ENCODE measurements at regions not wholly inside any gene's neighbourhood (a gene's known extent, or its start where the extent isn't known, plus 50 kb on each side); places are given as distances from the start of the nearest gene placed in this dataset.

- intact Hi-C loops (cut with DNase I, micrococcal nuclease) = no loop called here
- H3K9me3 Mint-ChIP-seq = peaks cover 13% of the 10 kb centered on the region
- no peaks in the 10 kb centered on the region for H3K27me3 ChIP-seq (ENCODE audit: control insufficient read depth in 1 of 2, insufficient read depth in 2 of 2, low read length in 2 of 2)
- no peaks in the 10 kb centered on the region for H3K36me3 ChIP-seq (ENCODE audit: insufficient read depth, low read length)
- TF ChIP-seq, protein P1, sequence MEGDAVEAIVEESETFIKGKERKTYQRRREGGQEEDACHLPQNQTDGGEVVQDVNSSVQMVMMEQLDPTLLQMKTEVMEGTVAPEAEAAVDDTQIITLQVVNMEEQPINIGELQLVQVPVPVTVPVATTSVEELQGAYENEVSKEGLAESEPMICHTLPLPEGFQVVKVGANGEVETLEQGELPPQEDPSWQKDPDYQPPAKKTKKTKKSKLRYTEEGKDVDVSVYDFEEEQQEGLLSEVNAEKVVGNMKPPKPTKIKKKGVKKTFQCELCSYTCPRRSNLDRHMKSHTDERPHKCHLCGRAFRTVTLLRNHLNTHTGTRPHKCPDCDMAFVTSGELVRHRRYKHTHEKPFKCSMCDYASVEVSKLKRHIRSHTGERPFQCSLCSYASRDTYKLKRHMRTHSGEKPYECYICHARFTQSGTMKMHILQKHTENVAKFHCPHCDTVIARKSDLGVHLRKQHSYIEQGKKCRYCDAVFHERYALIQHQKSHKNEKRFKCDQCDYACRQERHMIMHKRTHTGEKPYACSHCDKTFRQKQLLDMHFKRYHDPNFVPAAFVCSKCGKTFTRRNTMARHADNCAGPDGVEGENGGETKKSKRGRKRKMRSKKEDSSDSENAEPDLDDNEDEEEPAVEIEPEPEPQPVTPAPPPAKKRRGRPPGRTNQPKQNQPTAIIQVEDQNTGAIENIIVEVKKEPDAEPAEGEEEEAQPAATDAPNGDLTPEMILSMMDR (IDR thresholded peaks at IDR 0.05) = no peak
- no peak overlapping the region for H3K27ac ChIP-seq (ENCODE audit: low read depth in 1 of 2, low read length in 2 of 2)
- H3K9me3 ChIP-seq (ENCODE audit: control insufficient read depth in 1 of 2, insufficient read depth in 1 of 2, low read length in 2 of 2) = peaks cover 10 to 12% of the 10 kb centered on the region in 2 experiments
- H3K4me3 Mint-ChIP-seq = no peak overlapping the region
- H3K4me1 ChIP-seq (ENCODE audit: insufficient read depth, low read length) = no peaks in the 10 kb centered on the region
- H3K36me3 Mint-ChIP-seq (ENCODE audit: low read depth) = no peaks in the 10 kb centered on the region
- ChIA-PET CTCF (no interaction called here), POLR2A (no interaction called here)
- H3K4me3 ChIP-seq (ENCODE audit: low read length) = no peak overlapping the region
- DNase-seq (no peak), ATAC-seq (ENCODE audit: poor library complexity) (no peak)
- H3K27me3 Mint-ChIP-seq = no peaks in the 10 kb centered on the region
- H3K4me1 Mint-ChIP-seq (ENCODE audit: low read depth) = no peaks in the 10 kb centered on the region
- no peak overlapping the region for H3K27ac Mint-ChIP-seq
Observed at GRCh38 chr13:60850526-60850925, 453.5 kb downstream of the TDRD3 start.

DNA sequence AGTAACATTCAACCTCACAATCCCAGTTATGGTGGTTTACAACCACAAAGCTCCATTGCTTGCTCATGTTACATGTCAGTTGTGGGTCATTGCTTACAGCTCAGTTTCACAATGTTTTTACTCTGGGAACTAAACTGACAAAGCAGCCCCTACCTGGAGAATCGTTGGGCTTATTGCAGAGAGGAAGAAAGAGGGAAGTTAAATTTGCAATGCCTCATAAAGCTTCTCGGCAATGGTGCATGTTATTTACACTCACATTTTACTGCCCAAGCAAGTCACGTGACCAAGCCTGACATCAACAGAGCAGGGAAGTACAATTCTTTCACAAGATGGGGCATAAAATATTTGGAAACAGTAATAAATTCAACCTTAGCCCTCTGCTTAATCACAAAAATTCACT lies 441.6 kb downstream of the TDRD3 start:
- Mint-ChIP-seq H3K4me1 (ENCODE audit: low read depth) (no peaks in the 10 kb centered on the region), H3K9me3 (peaks cover 12% of the 10 kb centered on the region), H3K27me3 (no peaks in the 10 kb centered on the region), H3K36me3 (ENCODE audit: low read depth) (no peaks in the 10 kb centered on the region), H3K4me3 (no peak overlapping the region), H3K27ac (no peak overlapping the region)
- no peak for ATAC-seq (ENCODE audit: poor library complexity)
- POLR2A ChIA-PET = no interaction called here
- TF ChIP-seq, protein P1 (IDR thresholded peaks at IDR 0.05) = no peak
- Histone ChIP-seq H3K4me3 (ENCODE audit: low read length) (no peak overlapping the region), H3K27me3 (ENCODE audit: control insufficient read depth in 1 of 2, insufficient read depth in 2 of 2, low read length in 2 of 2) (no peaks in the 10 kb centered on the region), H3K27ac (ENCODE audit: low read depth in 1 of 2, low read length in 2 of 2) (no peak overlapping the region), H3K36me3 (ENCODE audit: insufficient read depth, low read length) (no peaks in the 10 kb centered on the region), H3K9me3 (ENCODE audit: control insufficient read depth in 1 of 2, insufficient read depth in 1 of 2, low read length in 2 of 2) (no peaks in the 10 kb centered on the region), H3K4me1 (ENCODE audit: insufficient read depth, low read length) (no peaks in the 10 kb centered on the region)
- intact Hi-C loops (cut with DNase I, micrococcal nuclease) = no loop called here
- DNase-seq = no peak
- CTCF ChIA-PET = no interaction called here

DNA sequence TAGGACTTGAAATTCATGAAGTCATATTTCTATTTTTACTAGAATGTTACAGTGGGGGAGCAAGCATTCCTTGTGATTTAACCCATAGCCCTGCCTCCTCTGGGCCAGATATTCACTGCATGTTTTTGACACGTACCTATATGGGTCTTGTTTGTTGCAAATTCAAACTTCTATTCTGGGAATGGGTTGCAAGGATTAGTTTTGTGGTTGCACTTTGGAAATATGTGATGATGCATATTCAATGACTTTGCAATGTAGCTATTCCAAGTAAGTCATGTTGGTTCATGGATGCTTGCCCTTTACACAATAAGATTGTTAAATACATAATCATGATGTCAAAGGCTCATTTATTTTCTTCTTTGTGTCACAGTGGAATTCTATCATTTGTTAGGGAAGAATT lies 440.8 kb downstream of the TDRD3 start:
- no peaks in the 10 kb centered on the region for H3K27me3 ChIP-seq (ENCODE audit: control insufficient read depth in 1 of 2, insufficient read depth in 2 of 2, low read length in 2 of 2)
- Mint-ChIP-seq H3K27ac (no peak overlapping the region), H3K27me3 (no peaks in the 10 kb centered on the region), H3K4me3 (no peak overlapping the region), H3K9me3 (peaks cover 9% of the 10 kb centered on the region), H3K36me3 (ENCODE audit: low read depth) (no peaks in the 10 kb centered on the region), H3K4me1 (ENCODE audit: low read depth) (no peaks in the 10 kb centered on the region)
- CTCF ChIA-PET = no interaction called here
- no peak overlapping the region for H3K4me3 ChIP-seq (ENCODE audit: low read length)
- no peaks in the 10 kb centered on the region for H3K9me3 ChIP-seq (ENCODE audit: control insufficient read depth in 1 of 2, insufficient read depth in 1 of 2, low read length in 2 of 2)
- intact Hi-C loops (cut with DNase I, micrococcal nuclease) = no loop called here
- no peaks in the 10 kb centered on the region for H3K4me1 ChIP-seq (ENCODE audit: insufficient read depth, low read length)
- POLR2A ChIA-PET = no interaction called here
- TF ChIP-seq, protein P1 (IDR thresholded peaks at IDR 0.05) = no peak
- DNase-seq (no peak), ATAC-seq (ENCODE audit: poor library complexity) (no peak)
- no peaks in the 10 kb centered on the region for H3K36me3 ChIP-seq (ENCODE audit: insufficient read depth, low read length)
- no peak overlapping the region for H3K27ac ChIP-seq (ENCODE audit: low read depth in 1 of 2, low read length in 2 of 2)
